Peyer's patch (tissue), 4 donors: ENCODE measurements at regions not wholly inside any gene's neighbourhood (a gene's known extent, or its start where the extent isn't known, plus 50 kb on each side); places are given as distances from the start of the nearest gene placed in this dataset.
"Not testable (repeated sequence)": the region's sequence is repeated elsewhere in the genome, so short reads cannot be mapped to it uniquely, and the experiment has no call there.

ENCODE experiments used
- DNase-seq, 3 donors: peaks; one replicate each; pipeline ENCODE4 v3.0.0-alpha.2; 2017 to 2019
- H3K27ac ChIP-seq, 4 donors: fragments of 200-600 bp; sonication (generic); one replicate each; pipeline ENCODE4 v1.5.1; 2016 to 2019
- H3K27me3 ChIP-seq, 2 donors: fragments of 200-600 bp; sonication (generic); one replicate each; pipeline ENCODE4 v1.5.1; 2019
- H3K36me3 ChIP-seq, 3 donors: fragments of 200-600 bp; sonication (generic); one replicate each; pipeline ENCODE4 v1.5.1; 2016 to 2019
- H3K4me1 ChIP-seq, 4 donors: fragments of 200-600 bp; sonication (generic); one replicate each; pipeline ENCODE4 v1.5.1; 2016 to 2019
- H3K4me3 ChIP-seq, 4 donors: fragments of 200-600 bp; sonication (generic); 1 replicate in 3 of 4; 2 replicates in 1 of 4; pipeline ENCODE4 v1.5.1; 2016 to 2019; ENCODE audit warnings: mild to moderate bottlenecking in 1 of 4
- H3K9me3 ChIP-seq, 4 donors: fragments of 200-600 bp; sonication (generic); one replicate each; pipeline ENCODE4 v1.5.1; 2016 to 2019; ENCODE audit warnings: mild to moderate bottlenecking in 1 of 4
- CTCF ChIP-seq, 6 experiments: fragments of 450-650 bp in 4 of 6; fragments of 200-600 bp in 2 of 6; sonication (generic) in 1 of 6; IDR thresholded peaks; one replicate each; pipeline ENCODE4 v1.5.1; 2017 to 2019; ENCODE audit warnings: antibody characterized with exemption in 6 of 6, mild to moderate bottlenecking in 3 of 6, moderate library complexity in 1 of 6
- POLR2A ChIP-seq, 2 donors: fragments of 450-650 bp; IDR thresholded peaks; one replicate each; pipeline ENCODE4 v1.5.1; 2017; ENCODE audit warnings: antibody characterized with exemption in 2 of 2, mild to moderate bottlenecking in 2 of 2, moderate library complexity in 2 of 2

GRCh38 chr5:126054577-126055347 is 368.4 kb upstream of the GRAMD2B start:
- Histone ChIP-seq H3K27me3 (no peaks in the 10 kb centered on the region), H3K4me3 (no peak overlapping the region), H3K9me3 (no peaks in the 10 kb centered on the region), H3K36me3 (no peaks in the 10 kb centered on the region), H3K4me1 (no peaks in the 10 kb centered on the region), H3K27ac (no peak overlapping the region)
- DNase-seq = no peak
- TF ChIP-seq POLR2A (IDR thresholded peaks at IDR 0.05) = no peak
- TF ChIP-seq CTCF (IDR thresholded peaks at IDR 0.05) = no peak

- H3K4me1 ChIP-seq = no peaks in the 10 kb centered on the region
- no peak overlapping the region for H3K4me3 ChIP-seq
- TF ChIP-seq CTCF (IDR thresholded peaks at IDR 0.05) (no peak), POLR2A (IDR thresholded peaks at IDR 0.05) (no peak)
- no peak for DNase-seq
- H3K27me3 ChIP-seq = no peaks in the 10 kb centered on the region
- H3K36me3 ChIP-seq = no peaks in the 10 kb centered on the region
- H3K27ac ChIP-seq = no peak overlapping the region
- no peaks in the 10 kb centered on the region for H3K9me3 ChIP-seq
Measured at GRCh38 chr5:126055348-126055729, 367.9 kb upstream of the GRAMD2B start.

GRCh38 chr5:126056352-126056751 is 366.9 kb upstream of the GRAMD2B start:
- no peak for TF ChIP-seq CTCF (IDR thresholded peaks at IDR 0.05)
- TF ChIP-seq POLR2A (IDR thresholded peaks at IDR 0.05) = no peak
- no peaks in the 10 kb centered on the region for H3K36me3 ChIP-seq
- no peak overlapping the region for H3K4me3 ChIP-seq
- H3K27me3 ChIP-seq = no peaks in the 10 kb centered on the region
- H3K27ac ChIP-seq = no peak overlapping the region
- no peaks in the 10 kb centered on the region for H3K9me3 ChIP-seq
- no peaks in the 10 kb centered on the region for H3K4me1 ChIP-seq
- DNase-seq = no peak

- H3K4me3 ChIP-seq = no peak overlapping the region
- no peak for DNase-seq
- no peaks in the 10 kb centered on the region for H3K36me3 ChIP-seq
- H3K9me3 ChIP-seq = no peaks in the 10 kb centered on the region
- H3K27ac ChIP-seq = no peak overlapping the region
- no peaks in the 10 kb centered on the region for H3K27me3 ChIP-seq
- no peak for TF ChIP-seq CTCF (IDR thresholded peaks at IDR 0.05)
- no peak for TF ChIP-seq POLR2A (IDR thresholded peaks at IDR 0.05)
- no peaks in the 10 kb centered on the region for H3K4me1 ChIP-seq
Measured at GRCh38 chr5:126056851-126057622, 366.2 kb upstream of the GRAMD2B start.

GRCh38 chr5:126058392-126058791 is 364.8 kb upstream of the GRAMD2B start:
- not testable (repeated sequence) for DNase-seq, H3K9me3 ChIP-seq, H3K27ac ChIP-seq, H3K4me3 ChIP-seq, H3K36me3 ChIP-seq, H3K4me1 ChIP-seq, H3K27me3 ChIP-seq
